Endodermal cell (in vitro differentiated cells): ENCODE measurements at regions not wholly inside any gene's neighbourhood (a gene's known extent, or its start where the extent isn't known, plus 50 kb on each side); places are given as distances from the start of the nearest gene placed in this dataset.

Experiments
- DNase-seq: peaks from one replicate; pipeline ENCODE4 v3.0.0-alpha.2; 2017
- H3K27ac ChIP-seq: 2 replicates; pipeline ENCODE4 v1.5.1; 2013; ENCODE audit warnings: mild to moderate bottlenecking, low read depth, low read length, moderate library complexity
- H3K27me3 ChIP-seq: 2 replicates; pipeline ENCODE4 v1.6.1; 2013; ENCODE audit warnings: mild to moderate bottlenecking, low read length, moderate library complexity; ENCODE audit not compliant: insufficient read depth, control insufficient read depth, poor library complexity, severe bottlenecking
- H3K36me3 ChIP-seq: 2 replicates; pipeline ENCODE4 v1.7.0; 2013; ENCODE audit warnings: mild to moderate bottlenecking, low read length, moderate library complexity; ENCODE audit not compliant: control insufficient read depth, insufficient read depth
- H3K4me1 ChIP-seq: one replicate; pipeline ENCODE4 v1.7.0; 2013; ENCODE audit warnings: low read length; ENCODE audit not compliant: control insufficient read depth, insufficient read depth
- H3K4me3 ChIP-seq: 2 replicates; pipeline ENCODE4 v1.5.1; 2013; ENCODE audit warnings: mild to moderate bottlenecking, low read length, moderate library complexity
- H3K9ac ChIP-seq: 2 replicates; pipeline ENCODE4 v1.6.1; 2013; ENCODE audit warnings: mild to moderate bottlenecking, low read length, moderate library complexity; ENCODE audit not compliant: poor library complexity, severe bottlenecking; ENCODE audit errors: extremely low read depth
- H3K9me3 ChIP-seq: 2 replicates; pipeline ENCODE4 v1.6.1; 2013; ENCODE audit warnings: mild to moderate bottlenecking, low read length, moderate library complexity; ENCODE audit not compliant: control insufficient read depth
- H3K27ac Mint-ChIP-seq: 2 replicates; pipeline ENCODE4 v1.8.0; 2020; ENCODE audit warnings: mixed read lengths
- H3K27me3 Mint-ChIP-seq: 2 replicates; pipeline ENCODE4 v1.8.0; 2021; ENCODE audit warnings: mild to moderate bottlenecking, mixed read lengths; ENCODE audit not compliant: insufficient read depth
- H3K36me3 Mint-ChIP-seq: 2 replicates; pipeline ENCODE4 v1.8.0; 2020; ENCODE audit warnings: low read depth, mixed read lengths
- H3K4me1 Mint-ChIP-seq: 2 replicates; pipeline ENCODE4 v1.8.0; 2020; ENCODE audit warnings: mixed read lengths
- H3K4me3 Mint-ChIP-seq: 2 replicates; pipeline ENCODE4 v1.8.0; 2020; ENCODE audit warnings: mild to moderate bottlenecking, moderate library complexity, mixed read lengths
- H3K9me3 Mint-ChIP-seq: 2 replicates; pipeline ENCODE4 v1.8.0; 2020; ENCODE audit warnings: mild to moderate bottlenecking, mixed read lengths
- CTCF ChIP-seq: fragments of 200-600 bp; sonication (generic); conservative IDR thresholded peaks from 2 replicates; pipeline ENCODE4 v1.5.0; 2021; ENCODE audit warnings: antibody characterized with exemption, mild to moderate bottlenecking
- WGBS, 2 experiments: methylation state at CpG; one replicate each; pipeline versions ENCODE4 v1.1.5 to v1.1.7; 2013; ENCODE audit warnings: missing lambda C conversion rate in 2 of 2, mixed read lengths in 1 of 2; ENCODE audit not compliant: insufficient coverage in 1 of 2, insufficient read length in 1 of 2; 5-methylcytosine and 5-hydroxymethylcytosine counted together

GRCh38 chr4:65063601-65064000 is 606.7 kb downstream of the EPHA5 start:
- WGBS, 2 experiments: 96% methylated on average over 1 of the region's 1 CpG; no CpG with 5 or more reads in 1 of the 2 experiments
- H3K27me3 ChIP-seq: no peaks in the 10 kb centered on the region
- no peak overlapping the region for H3K4me3 ChIP-seq
- Mint-ChIP-seq H3K27ac (no peak overlapping the region), H3K4me3 (no peak overlapping the region), H3K27me3 (no peaks in the 10 kb centered on the region), H3K9me3 (peaks cover under 1% of the 10 kb centered on the region), H3K4me1 (no peaks in the 10 kb centered on the region), H3K36me3 (no peaks in the 10 kb centered on the region)
- no peaks in the 10 kb centered on the region for H3K36me3 ChIP-seq
- H3K9me3 ChIP-seq: no peaks in the 10 kb centered on the region
- no peak for TF ChIP-seq CTCF
- H3K9ac ChIP-seq: no peak overlapping the region
- H3K4me1 ChIP-seq: no peaks in the 10 kb centered on the region
- no peak for DNase-seq
- H3K27ac ChIP-seq: no peak overlapping the region

DNA sequence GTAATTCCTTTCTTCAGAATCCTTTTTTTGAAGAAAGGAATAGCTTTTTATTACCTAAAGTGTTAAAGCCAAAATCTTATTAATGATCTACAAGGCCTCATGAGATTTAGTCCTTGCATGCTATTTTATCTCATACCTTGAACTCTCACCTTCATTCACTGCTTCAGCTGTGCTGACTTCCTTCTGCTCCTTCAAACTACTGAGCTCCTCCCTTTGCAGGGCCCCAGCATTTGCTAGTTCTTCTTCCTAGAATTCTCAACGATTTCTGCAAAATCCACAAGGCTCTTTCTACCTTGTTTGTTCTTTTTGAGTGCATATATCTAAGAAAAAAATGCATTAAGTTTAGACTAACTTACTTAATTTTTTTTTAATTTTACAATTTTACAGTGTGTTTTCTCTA is 619.5 kb downstream of the EPHA5 start:
- no peaks in the 10 kb centered on the region for H3K36me3 ChIP-seq
- Mint-ChIP-seq H3K27ac (no peak overlapping the region), H3K27me3 (no peaks in the 10 kb centered on the region), H3K9me3 (no peaks in the 10 kb centered on the region), H3K4me1 (no peaks in the 10 kb centered on the region), H3K36me3 (no peaks in the 10 kb centered on the region), H3K4me3 (no peak overlapping the region)
- H3K4me1 ChIP-seq: no peaks in the 10 kb centered on the region
- no peak overlapping the region for H3K27ac ChIP-seq
- no peak for DNase-seq
- H3K27me3 ChIP-seq: no peaks in the 10 kb centered on the region
- no peak overlapping the region for H3K4me3 ChIP-seq
- WGBS, 2 experiments: 0% methylated on average over 1 of the region's 1 CpG; no CpG with 5 or more reads in 1 of the 2 experiments
- TF ChIP-seq CTCF: no peak
- H3K9me3 ChIP-seq: no peaks in the 10 kb centered on the region
- H3K9ac ChIP-seq: no peak overlapping the region

DNA sequence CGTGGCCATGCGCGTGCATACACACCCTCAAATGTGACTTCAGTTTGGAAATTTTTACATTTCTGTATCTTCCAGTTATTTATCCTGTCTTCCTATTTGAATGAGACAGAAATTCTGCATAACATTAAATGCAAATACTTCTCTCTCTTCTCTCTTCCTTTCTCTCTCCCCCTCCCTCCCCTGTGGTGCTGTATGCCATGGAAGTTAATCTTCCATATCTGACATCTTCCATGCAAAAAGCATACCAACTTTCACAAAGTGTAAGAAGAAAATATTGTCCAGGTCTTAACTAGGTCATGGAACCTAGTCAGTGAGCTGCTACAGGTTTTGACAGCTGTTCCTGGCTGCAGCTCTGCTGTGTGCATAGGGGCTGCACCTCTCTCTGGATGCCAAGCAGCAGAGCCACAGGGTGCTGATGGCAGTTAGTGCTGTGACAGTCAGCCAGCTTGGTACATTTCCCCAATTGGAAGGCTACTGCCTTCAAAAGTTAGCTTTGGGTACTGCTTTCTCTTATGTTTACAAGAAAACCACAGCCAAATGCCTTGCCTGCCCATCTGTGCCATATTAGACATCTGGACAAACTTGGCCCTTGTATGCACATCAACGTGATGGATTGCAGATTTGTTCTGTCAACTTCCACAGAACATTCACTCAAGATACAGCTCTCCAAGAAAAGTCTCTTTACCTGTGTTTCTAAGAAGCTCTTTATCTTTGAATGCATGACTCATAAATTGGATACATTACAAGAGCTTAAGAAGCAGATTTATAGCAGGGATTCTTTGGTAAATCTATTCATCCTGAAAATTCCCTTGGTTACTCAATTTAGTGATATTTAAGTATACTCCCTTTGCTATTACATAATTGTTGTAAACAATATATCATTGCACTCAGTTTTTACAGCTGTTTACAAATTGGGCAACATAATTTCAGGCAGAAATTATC is 623.8 kb downstream of the EPHA5 start:
- Histone ChIP-seq H3K4me1 (no peaks in the 10 kb centered on the region), H3K27me3 (no peaks in the 10 kb centered on the region), H3K9ac (no peak overlapping the region), H3K9me3 (no peaks in the 10 kb centered on the region), H3K36me3 (no peaks in the 10 kb centered on the region), H3K4me3 (no peak overlapping the region), H3K27ac (no peak overlapping the region)
- Mint-ChIP-seq H3K27me3 (no peaks in the 10 kb centered on the region), H3K9me3 (no peaks in the 10 kb centered on the region), H3K4me3 (no peak overlapping the region), H3K27ac (no peak overlapping the region), H3K36me3 (no peaks in the 10 kb centered on the region), H3K4me1 (no peaks in the 10 kb centered on the region)
- DNase-seq: peak; percentile 43
- 92 to 97% methylated on average over 4 of the region's 4 CpGs for WGBS, 2 experiments
- no peak for TF ChIP-seq CTCF
